GM12878 (cell line): ENCODE measurements at regions not wholly inside any gene's neighbourhood (a gene's known extent, or its start where the extent isn't known, plus 50 kb on each side); places are given as distances from the start of the nearest gene placed in this dataset.

ENCODE experiments used
- ATAC-seq: fragments of 200-7000 bp; cut with Tn5 transposase; 3 replicates; pipeline ENCODE4 v1.9.1; 2020; ENCODE audit warnings: mild to moderate bottlenecking, moderate library complexity
- BruUV-seq: library from RNA; stranded (reverse); fragments of 400-500 nt; replicated peaks from 2 replicates; lab custom pipeline; 2021; lab: Mats Ljungman, UMichigan
- CTCF ChIA-PET: fragments of 300-600 bp; sonication (Branson Sonifier 250); formaldehyde crosslinking; extraction: SDS; loops from one replicate; lab custom pipeline; 2021; ENCODE audit warnings: inconsistent platforms; lab: Yijun Ruan, JAX
- POLR2A ChIA-PET: fragments of 350-600 bp; formaldehyde crosslinking; extraction: SDS; loops from one replicate; lab custom pipeline; 2021; ENCODE audit warnings: inconsistent platforms; lab: Charles Lee
- RAD21 ChIA-PET: fragments of 300-600 bp; sonication (Branson Sonifier 250); formaldehyde crosslinking; loops from one replicate; lab custom pipeline; 2023; ENCODE audit warnings: antibody characterized with exemption; ENCODE audit not compliant: unreplicated experiment; lab: Charles Lee
- SMC1A ChIA-PET: fragments of 300-600 bp; sonication (Branson Sonifier 250); formaldehyde crosslinking; loops from one replicate; lab custom pipeline; 2023; ENCODE audit not compliant: unreplicated experiment, uncharacterized antibody; lab: Charles Lee
- DNase-seq: peaks from one replicate; pipeline ENCODE4 v3.0.0-alpha.2; 2011; ENCODE audit warnings: low read depth, low spot score
- FAIRE-seq: peaks from 3 replicates; lab custom pipeline; 2011; peaks lifted over from hg19 to GRCh38; lab: Jason Lieb, UNC
- H2AFZ ChIP-seq: 2 replicates; pipeline ENCODE4 v1.6.0; 2011; ENCODE audit warnings: low read depth, low read length, control low read depth; ENCODE audit not compliant: control insufficient read depth
- H3K27ac ChIP-seq: 2 replicates; pipeline ENCODE4 v1.5.1; 2011; ENCODE audit warnings: control low read depth; ENCODE audit not compliant: control insufficient read depth, insufficient read depth
- H3K27me3 ChIP-seq, 2 experiments: replicated peaks in 1 of 2; 2 replicates each; pipeline versions ENCODE4 v1.6.0 to v1.6.1; 2011; ENCODE audit warnings: low read length in 1 of 2; ENCODE audit not compliant: control insufficient read depth in 2 of 2, insufficient read depth in 2 of 2
- H3K36me3 ChIP-seq, 2 experiments: 2 replicates each; pipeline ENCODE4 v1.5.1; 2011; ENCODE audit warnings: low read length in 1 of 2; ENCODE audit not compliant: control insufficient read depth in 2 of 2, insufficient read depth in 2 of 2
- H3K4me1 ChIP-seq: 2 replicates; pipeline ENCODE4 v1.6.1; 2011; ENCODE audit warnings: mild to moderate bottlenecking, low read length, moderate library complexity, mixed read lengths; ENCODE audit not compliant: control insufficient read depth, insufficient read depth
- H3K4me2 ChIP-seq: 2 replicates; pipeline ENCODE4 v1.6.0; 2011; ENCODE audit warnings: control low read depth; ENCODE audit not compliant: control insufficient read depth, insufficient read depth
- H3K4me3 ChIP-seq: fragments of 200-600 bp; sonication (generic); 2 replicates; pipeline ENCODE4 v1.5.1; 2016
- H3K79me2 ChIP-seq: 2 replicates; pipeline ENCODE4 v1.6.0; 2011; ENCODE audit warnings: low read length; ENCODE audit not compliant: control insufficient read depth, insufficient read depth
- H3K9ac ChIP-seq: 2 replicates; pipeline ENCODE4 v1.8.0; 2011; ENCODE audit warnings: low read length, control low read depth, mixed read lengths; ENCODE audit not compliant: control insufficient read depth, insufficient read depth
- H3K9me3 ChIP-seq: replicated peaks from 3 replicates; pipeline ENCODE4 v1.5.1; 2011; ENCODE audit warnings: mild to moderate bottlenecking, low read length; ENCODE audit not compliant: control insufficient read depth, insufficient read depth
- H4K20me1 ChIP-seq: 2 replicates; pipeline ENCODE4 v1.6.0; 2011; ENCODE audit not compliant: control insufficient read depth, insufficient read depth
- HDAC2 ChIP-seq: fragments of 200-600 bp; sonication (generic); IDR thresholded peaks from 2 replicates; pipeline ENCODE4 v1.6.1; 2017
- KAT2A ChIP-seq: conservative IDR thresholded peaks from 2 replicates; pipeline ENCODE4 v1.6.1; 2011; ENCODE audit warnings: low read depth, low read length; ENCODE audit not compliant: control insufficient read depth
- NFYB ChIP-seq: IDR thresholded peaks from 2 replicates; pipeline ENCODE4 v1.6.1; 2011; ENCODE audit warnings: low read depth, mild to moderate bottlenecking, low read length, improper control_type of control experiment, moderate library complexity; ENCODE audit not compliant: insufficient read depth
- PAX8 ChIP-seq: fragments of 450-650 bp; IDR thresholded peaks from 2 replicates; pipeline ENCODE4 v1.6.1; 2017; ENCODE audit warnings: mild to moderate bottlenecking, moderate library complexity
- SIX5 ChIP-seq: IDR thresholded peaks from 2 replicates; pipeline ENCODE4 v1.6.1; 2011; ENCODE audit warnings: mild to moderate bottlenecking, low read depth, low read length, moderate library complexity; ENCODE audit not compliant: severe bottlenecking
- SMARCA5 ChIP-seq: fragments of 450-650 bp; IDR thresholded peaks from 2 replicates; pipeline ENCODE4 v1.6.1; 2017; ENCODE audit warnings: mild to moderate bottlenecking
- SP1 ChIP-seq: IDR thresholded peaks from one replicate; pipeline ENCODE4 v1.6.1; 2011; ENCODE audit warnings: low read depth, low read length
- ZNF274 ChIP-seq: IDR thresholded peaks from one replicate; pipeline ENCODE4 v1.8.0; 2011; ENCODE audit not compliant: insufficient read length, insufficient read depth
- WGBS: methylation state at CpG from one replicate; pipeline ENCODE4 v1.1.6; 2016; ENCODE audit warnings: low lambda C conversion rate; ENCODE audit not compliant: insufficient replicate concordance, insufficient coverage; ENCODE audit errors: missing lambda C conversion rate; 5-methylcytosine and 5-hydroxymethylcytosine counted together
- in situ Hi-C: fragments of 300-500 bp; cut with MboI; formaldehyde crosslinking; loops from 9 replicates; pipeline ENCODE4 v1.14.3; 2018; ENCODE audit warnings: mixed read lengths
- intact Hi-C: fragments of 100-400 bp; cut with micrococcal nuclease; formaldehyde crosslinking; loops from one replicate; pipeline ENCODE4 v1.14.2; 2022; ENCODE audit not compliant: unreplicated experiment
- TF ChIP-seq, protein P1 (sequence below): IDR thresholded peaks from 2 replicates; pipeline ENCODE4 v1.6.1; 2012; ENCODE audit warnings: mild to moderate bottlenecking, low read depth, low read length
- TF ChIP-seq, protein P2 (sequence below), 3 experiments: IDR thresholded peaks in 2 of 3; conservative IDR thresholded peaks in 1 of 3; 2 replicates each; pipeline ENCODE4 v1.5.1; 2011; ENCODE audit warnings: low read depth in 3 of 3, low read length in 3 of 3, mild to moderate bottlenecking in 3 of 3, control low read depth in 2 of 3, moderate library complexity in 2 of 3, inconsistent platforms in 1 of 3, mixed read lengths in 1 of 3; ENCODE audit not compliant: control insufficient read depth in 2 of 3, insufficient read depth in 1 of 3; ENCODE audit errors: extremely low read depth in 1 of 3
- TF ChIP-seq, protein P3 (sequence below): fragments of 450-650 bp; IDR thresholded peaks from 2 replicates; pipeline ENCODE4 v1.6.1; 2017; ENCODE audit warnings: mild to moderate bottlenecking, moderate library complexity
- TF ChIP-seq, protein P4 (sequence below): fragments of 150-350 bp; IDR thresholded peaks from 2 replicates; pipeline ENCODE4 v1.6.1; 2016; ENCODE audit warnings: low read depth, low read length

DNA sequence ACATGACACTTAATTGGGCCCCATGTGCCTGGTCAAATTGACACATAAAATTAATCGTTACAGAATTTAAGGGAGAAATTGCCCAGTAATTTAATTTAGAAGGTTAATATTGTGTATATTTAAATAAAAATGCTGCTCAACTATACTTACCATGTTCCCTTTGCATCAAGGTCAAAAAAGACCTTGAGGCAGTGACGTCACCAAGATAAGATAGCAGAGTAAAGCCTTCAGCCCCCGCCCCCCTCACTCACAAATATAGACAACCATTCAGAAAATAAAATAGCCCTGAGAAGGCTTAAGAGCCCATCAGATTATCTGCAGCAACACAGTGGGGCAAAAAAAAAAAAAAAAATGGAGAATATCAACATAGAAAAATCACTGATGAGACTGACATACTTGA is 785.7 kb downstream of the CCDC85A start:
- DNase-seq (no peak), ATAC-seq (no peak), FAIRE-seq (no peak)
- WGBS = 50% methylated on average over 3 of the region's 3 CpGs
- no peak overlapping the region for H3K9ac ChIP-seq
- TF ChIP-seq, protein P1, sequence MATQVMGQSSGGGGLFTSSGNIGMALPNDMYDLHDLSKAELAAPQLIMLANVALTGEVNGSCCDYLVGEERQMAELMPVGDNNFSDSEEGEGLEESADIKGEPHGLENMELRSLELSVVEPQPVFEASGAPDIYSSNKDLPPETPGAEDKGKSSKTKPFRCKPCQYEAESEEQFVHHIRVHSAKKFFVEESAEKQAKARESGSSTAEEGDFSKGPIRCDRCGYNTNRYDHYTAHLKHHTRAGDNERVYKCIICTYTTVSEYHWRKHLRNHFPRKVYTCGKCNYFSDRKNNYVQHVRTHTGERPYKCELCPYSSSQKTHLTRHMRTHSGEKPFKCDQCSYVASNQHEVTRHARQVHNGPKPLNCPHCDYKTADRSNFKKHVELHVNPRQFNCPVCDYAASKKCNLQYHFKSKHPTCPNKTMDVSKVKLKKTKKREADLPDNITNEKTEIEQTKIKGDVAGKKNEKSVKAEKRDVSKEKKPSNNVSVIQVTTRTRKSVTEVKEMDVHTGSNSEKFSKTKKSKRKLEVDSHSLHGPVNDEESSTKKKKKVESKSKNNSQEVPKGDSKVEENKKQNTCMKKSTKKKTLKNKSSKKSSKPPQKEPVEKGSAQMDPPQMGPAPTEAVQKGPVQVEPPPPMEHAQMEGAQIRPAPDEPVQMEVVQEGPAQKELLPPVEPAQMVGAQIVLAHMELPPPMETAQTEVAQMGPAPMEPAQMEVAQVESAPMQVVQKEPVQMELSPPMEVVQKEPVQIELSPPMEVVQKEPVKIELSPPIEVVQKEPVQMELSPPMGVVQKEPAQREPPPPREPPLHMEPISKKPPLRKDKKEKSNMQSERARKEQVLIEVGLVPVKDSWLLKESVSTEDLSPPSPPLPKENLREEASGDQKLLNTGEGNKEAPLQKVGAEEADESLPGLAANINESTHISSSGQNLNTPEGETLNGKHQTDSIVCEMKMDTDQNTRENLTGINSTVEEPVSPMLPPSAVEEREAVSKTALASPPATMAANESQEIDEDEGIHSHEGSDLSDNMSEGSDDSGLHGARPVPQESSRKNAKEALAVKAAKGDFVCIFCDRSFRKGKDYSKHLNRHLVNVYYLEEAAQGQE = no peak
- TF ChIP-seq ZNF274 (no peak), SP1 (no peak), SIX5 (no peak), HDAC2 (no peak), KAT2A (no peak), SMARCA5 (no peak), PAX8 (no peak), NFYB (no peak)
- TF ChIP-seq, protein P2, sequence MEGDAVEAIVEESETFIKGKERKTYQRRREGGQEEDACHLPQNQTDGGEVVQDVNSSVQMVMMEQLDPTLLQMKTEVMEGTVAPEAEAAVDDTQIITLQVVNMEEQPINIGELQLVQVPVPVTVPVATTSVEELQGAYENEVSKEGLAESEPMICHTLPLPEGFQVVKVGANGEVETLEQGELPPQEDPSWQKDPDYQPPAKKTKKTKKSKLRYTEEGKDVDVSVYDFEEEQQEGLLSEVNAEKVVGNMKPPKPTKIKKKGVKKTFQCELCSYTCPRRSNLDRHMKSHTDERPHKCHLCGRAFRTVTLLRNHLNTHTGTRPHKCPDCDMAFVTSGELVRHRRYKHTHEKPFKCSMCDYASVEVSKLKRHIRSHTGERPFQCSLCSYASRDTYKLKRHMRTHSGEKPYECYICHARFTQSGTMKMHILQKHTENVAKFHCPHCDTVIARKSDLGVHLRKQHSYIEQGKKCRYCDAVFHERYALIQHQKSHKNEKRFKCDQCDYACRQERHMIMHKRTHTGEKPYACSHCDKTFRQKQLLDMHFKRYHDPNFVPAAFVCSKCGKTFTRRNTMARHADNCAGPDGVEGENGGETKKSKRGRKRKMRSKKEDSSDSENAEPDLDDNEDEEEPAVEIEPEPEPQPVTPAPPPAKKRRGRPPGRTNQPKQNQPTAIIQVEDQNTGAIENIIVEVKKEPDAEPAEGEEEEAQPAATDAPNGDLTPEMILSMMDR (IDR thresholded peaks at IDR 0.05 in 2 of 3, conservative IDR thresholded peaks at IDR 0.05 in 1 of 3; ENCODE audit: control insufficient read depth in 2 of 3, extremely low read depth in 1 of 3, insufficient read depth in 1 of 3, low read depth in 3 of 3, low read length in 3 of 3) = no peak
- TF ChIP-seq, protein P3, sequence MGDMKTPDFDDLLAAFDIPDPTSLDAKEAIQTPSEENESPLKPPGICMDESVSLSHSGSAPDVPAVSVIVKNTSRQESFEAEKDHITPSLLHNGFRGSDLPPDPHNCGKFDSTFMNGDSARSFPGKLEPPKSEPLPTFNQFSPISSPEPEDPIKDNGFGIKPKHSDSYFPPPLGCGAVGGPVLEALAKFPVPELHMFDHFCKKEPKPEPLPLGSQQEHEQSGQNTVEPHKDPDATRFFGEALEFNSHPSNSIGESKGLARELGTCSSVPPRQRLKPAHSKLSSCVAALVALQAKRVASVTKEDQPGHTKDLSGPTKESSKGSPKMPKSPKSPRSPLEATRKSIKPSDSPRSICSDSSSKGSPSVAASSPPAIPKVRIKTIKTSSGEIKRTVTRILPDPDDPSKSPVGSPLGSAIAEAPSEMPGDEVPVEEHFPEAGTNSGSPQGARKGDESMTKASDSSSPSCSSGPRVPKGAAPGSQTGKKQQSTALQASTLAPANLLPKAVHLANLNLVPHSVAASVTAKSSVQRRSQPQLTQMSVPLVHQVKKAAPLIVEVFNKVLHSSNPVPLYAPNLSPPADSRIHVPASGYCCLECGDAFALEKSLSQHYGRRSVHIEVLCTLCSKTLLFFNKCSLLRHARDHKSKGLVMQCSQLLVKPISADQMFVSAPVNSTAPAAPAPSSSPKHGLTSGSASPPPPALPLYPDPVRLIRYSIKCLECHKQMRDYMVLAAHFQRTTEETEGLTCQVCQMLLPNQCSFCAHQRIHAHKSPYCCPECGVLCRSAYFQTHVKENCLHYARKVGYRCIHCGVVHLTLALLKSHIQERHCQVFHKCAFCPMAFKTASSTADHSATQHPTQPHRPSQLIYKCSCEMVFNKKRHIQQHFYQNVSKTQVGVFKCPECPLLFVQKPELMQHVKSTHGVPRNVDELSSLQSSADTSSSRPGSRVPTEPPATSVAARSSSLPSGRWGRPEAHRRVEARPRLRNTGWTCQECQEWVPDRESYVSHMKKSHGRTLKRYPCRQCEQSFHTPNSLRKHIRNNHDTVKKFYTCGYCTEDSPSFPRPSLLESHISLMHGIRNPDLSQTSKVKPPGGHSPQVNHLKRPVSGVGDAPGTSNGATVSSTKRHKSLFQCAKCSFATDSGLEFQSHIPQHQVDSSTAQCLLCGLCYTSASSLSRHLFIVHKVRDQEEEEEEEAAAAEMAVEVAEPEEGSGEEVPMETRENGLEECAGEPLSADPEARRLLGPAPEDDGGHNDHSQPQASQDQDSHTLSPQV = no peak
- TF ChIP-seq, protein P4, sequence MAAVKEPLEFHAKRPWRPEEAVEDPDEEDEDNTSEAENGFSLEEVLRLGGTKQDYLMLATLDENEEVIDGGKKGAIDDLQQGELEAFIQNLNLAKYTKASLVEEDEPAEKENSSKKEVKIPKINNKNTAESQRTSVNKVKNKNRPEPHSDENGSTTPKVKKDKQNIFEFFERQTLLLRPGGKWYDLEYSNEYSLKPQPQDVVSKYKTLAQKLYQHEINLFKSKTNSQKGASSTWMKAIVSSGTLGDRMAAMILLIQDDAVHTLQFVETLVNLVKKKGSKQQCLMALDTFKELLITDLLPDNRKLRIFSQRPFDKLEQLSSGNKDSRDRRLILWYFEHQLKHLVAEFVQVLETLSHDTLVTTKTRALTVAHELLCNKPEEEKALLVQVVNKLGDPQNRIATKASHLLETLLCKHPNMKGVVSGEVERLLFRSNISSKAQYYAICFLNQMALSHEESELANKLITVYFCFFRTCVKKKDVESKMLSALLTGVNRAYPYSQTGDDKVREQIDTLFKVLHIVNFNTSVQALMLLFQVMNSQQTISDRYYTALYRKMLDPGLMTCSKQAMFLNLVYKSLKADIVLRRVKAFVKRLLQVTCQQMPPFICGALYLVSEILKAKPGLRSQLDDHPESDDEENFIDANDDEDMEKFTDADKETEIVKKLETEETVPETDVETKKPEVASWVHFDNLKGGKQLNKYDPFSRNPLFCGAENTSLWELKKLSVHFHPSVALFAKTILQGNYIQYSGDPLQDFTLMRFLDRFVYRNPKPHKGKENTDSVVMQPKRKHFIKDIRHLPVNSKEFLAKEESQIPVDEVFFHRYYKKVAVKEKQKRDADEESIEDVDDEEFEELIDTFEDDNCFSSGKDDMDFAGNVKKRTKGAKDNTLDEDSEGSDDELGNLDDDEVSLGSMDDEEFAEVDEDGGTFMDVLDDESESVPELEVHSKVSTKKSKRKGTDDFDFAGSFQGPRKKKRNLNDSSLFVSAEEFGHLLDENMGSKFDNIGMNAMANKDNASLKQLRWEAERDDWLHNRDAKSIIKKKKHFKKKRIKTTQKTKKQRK = no peak
- H2AFZ ChIP-seq = no peak overlapping the region
- no TSS peak for BruUV-seq
- H4K20me1 ChIP-seq = no peaks in the 10 kb centered on the region
- no peak overlapping the region for H3K4me3 ChIP-seq
- no peaks in the 10 kb centered on the region for H3K9me3 ChIP-seq
- H3K4me1 ChIP-seq = no peaks in the 10 kb centered on the region
- H3K4me2 ChIP-seq = no peak overlapping the region
- intact Hi-C loops = no loop called here
- ChIA-PET SMC1A (no interaction called here), CTCF (no interaction called here), RAD21 (no interaction called here), POLR2A (no interaction called here)
- H3K79me2 ChIP-seq = no peaks in the 10 kb centered on the region
- in situ Hi-C loops = no loop called here
- H3K27me3 ChIP-seq = no peaks in the 10 kb centered on the region
- no peak overlapping the region for H3K27ac ChIP-seq
- no peaks in the 10 kb centered on the region for H3K36me3 ChIP-seq
